ENCODE measurements at regions not wholly inside any gene's neighbourhood (a gene's known extent, or its start where the extent isn't known, plus 50 kb on each side); places are given as distances from the start of the nearest gene placed in this dataset.
"Not testable (repeated sequence)": the region's sequence is repeated elsewhere in the genome, so short reads cannot be mapped to it uniquely, and the experiment has no call there.

DNA sequence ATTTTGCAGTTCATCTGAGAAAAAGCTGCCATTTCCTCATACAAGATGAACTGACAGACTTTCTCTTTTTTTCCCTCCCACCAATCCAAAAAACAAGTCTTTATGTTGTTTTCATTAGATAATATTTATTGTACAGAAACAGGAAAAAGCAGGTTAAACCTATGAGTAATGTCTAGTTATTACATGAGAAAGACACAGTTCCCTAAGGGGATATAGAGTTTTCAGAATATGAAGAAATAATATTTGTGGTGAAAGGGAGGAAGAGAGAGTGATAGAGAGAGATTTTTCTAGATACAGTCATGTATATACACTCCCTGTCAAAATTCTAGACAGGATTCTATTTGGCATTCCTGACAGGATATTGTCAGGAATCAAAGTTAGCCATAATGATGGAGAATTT, 392.4 kb downstream of the BMP2 start:
- Histone ChIP-seq H3K9me3 (ENCODE audit: control insufficient read depth, insufficient read depth, low read length) (peaks cover 4% of the 10 kb centered on the region; the same call in 1 of the 2 replicates), H3K4me3 (ENCODE audit: low read depth, low read length) (no peak overlapping the region), H3K27me3 (ENCODE audit: control insufficient read depth, insufficient read depth, low read length) (no peaks in the 10 kb centered on the region), H3K27ac (ENCODE audit: low read depth, low read length) (no peak overlapping the region)
- CTCF ChIA-PET = no interaction called here
- TF ChIP-seq, protein P1, sequence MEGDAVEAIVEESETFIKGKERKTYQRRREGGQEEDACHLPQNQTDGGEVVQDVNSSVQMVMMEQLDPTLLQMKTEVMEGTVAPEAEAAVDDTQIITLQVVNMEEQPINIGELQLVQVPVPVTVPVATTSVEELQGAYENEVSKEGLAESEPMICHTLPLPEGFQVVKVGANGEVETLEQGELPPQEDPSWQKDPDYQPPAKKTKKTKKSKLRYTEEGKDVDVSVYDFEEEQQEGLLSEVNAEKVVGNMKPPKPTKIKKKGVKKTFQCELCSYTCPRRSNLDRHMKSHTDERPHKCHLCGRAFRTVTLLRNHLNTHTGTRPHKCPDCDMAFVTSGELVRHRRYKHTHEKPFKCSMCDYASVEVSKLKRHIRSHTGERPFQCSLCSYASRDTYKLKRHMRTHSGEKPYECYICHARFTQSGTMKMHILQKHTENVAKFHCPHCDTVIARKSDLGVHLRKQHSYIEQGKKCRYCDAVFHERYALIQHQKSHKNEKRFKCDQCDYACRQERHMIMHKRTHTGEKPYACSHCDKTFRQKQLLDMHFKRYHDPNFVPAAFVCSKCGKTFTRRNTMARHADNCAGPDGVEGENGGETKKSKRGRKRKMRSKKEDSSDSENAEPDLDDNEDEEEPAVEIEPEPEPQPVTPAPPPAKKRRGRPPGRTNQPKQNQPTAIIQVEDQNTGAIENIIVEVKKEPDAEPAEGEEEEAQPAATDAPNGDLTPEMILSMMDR (IDR thresholded peaks at IDR 0.05; ENCODE audit: low read depth, low read length) = no peak
- no peak for DNase-seq (ENCODE audit: low read depth, low spot score)
- POLR2A ChIA-PET = no interaction called here

DNA sequence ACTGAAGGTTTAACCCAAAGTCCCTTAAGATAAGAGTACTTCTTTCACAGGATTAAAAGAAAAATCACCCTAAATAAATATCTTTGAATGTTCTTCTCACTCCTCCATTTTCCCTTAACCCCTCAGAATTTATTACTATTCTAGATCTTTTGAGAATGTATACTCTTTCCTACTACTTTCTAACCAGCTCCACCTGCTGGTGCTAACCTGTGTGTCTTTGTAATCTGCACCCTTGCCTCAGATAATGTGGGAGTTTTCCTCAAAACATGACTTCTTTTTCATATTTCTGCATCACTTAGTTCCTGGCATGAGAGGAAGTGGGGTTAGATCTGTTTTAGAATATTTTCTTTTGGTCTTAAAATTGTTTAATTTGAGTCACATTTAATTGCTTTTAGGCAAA, 394.2 kb downstream of the BMP2 start:
- POLR2A ChIA-PET = no interaction called here
- Histone ChIP-seq H3K27me3 (ENCODE audit: control insufficient read depth, insufficient read depth, low read length) (no peaks in the 10 kb centered on the region), H3K27ac (ENCODE audit: low read depth, low read length) (no peak overlapping the region), H3K9me3 (ENCODE audit: control insufficient read depth, insufficient read depth, low read length) (peaks cover 6% of the 10 kb centered on the region), H3K4me3 (ENCODE audit: low read depth, low read length) (no peak overlapping the region)
- TF ChIP-seq, protein P1 (IDR thresholded peaks at IDR 0.05; ENCODE audit: low read depth, low read length) = no peak
- CTCF ChIA-PET = no interaction called here
- DNase-seq (ENCODE audit: low read depth, low spot score) = no peak

DNA sequence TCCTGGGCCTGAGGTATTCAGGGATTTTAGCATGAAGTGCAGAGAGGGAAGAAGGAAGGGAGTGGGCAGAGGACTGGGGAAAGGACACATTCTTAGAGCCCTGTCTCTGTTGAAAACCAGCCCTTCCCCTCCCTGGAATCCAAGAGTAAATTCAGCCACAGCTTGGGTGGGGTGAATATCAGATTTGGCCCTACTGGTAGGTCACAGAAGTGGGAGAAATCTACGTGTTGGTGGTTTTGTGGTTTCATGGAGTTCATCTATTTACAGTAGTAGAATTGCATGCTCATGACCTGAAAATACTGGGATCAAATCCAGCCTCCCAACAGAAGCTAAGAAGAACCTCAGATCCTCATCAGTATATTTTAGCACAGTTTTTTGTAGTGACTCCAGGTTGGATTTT, 404.4 kb downstream of the BMP2 start:
- H3K4me3 ChIP-seq (ENCODE audit: low read depth, low read length) = no peak overlapping the region
- no peak overlapping the region for H3K27ac ChIP-seq (ENCODE audit: low read depth, low read length)
- TF ChIP-seq, protein P1 (IDR thresholded peaks at IDR 0.05; ENCODE audit: low read depth, low read length) = no peak
- ChIA-PET POLR2A (no interaction called here), CTCF (no interaction called here)
- DNase-seq (ENCODE audit: low read depth, low spot score) = no peak
- no peaks in the 10 kb centered on the region for H3K27me3 ChIP-seq (ENCODE audit: control insufficient read depth, insufficient read depth, low read length)
- peaks cover 5% of the 10 kb centered on the region for H3K9me3 ChIP-seq (ENCODE audit: control insufficient read depth, insufficient read depth, low read length)

DNA sequence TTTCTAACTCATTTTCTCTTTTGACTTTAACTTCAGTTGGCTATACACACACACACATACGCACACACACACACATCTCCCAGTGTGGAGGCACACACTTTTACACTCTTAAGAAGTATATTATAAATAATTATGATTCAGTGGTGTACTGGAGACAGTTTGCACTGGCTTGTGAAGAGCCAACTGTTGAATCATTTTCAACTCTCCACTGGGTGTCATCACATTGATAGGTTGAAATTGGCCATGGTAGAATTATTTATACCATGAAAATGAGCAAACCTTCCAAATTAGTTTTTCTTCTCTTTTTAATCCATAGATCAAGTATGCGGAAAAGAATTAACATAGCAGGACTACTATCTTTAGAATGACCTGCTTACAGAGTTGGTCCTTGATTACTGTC, 407.1 kb downstream of the BMP2 start:
- H3K9me3 ChIP-seq (ENCODE audit: control insufficient read depth, insufficient read depth, low read length) = peaks cover 5% of the 10 kb centered on the region
- TF ChIP-seq, protein P1 (IDR thresholded peaks at IDR 0.05; ENCODE audit: low read depth, low read length) = no peak
- no peaks in the 10 kb centered on the region for H3K27me3 ChIP-seq (ENCODE audit: control insufficient read depth, insufficient read depth, low read length)
- ChIA-PET CTCF (no interaction called here), POLR2A (no interaction called here)
- no peak overlapping the region for H3K27ac ChIP-seq (ENCODE audit: low read depth, low read length)
- H3K4me3 ChIP-seq (ENCODE audit: low read depth, low read length) = no peak overlapping the region
- DNase-seq (ENCODE audit: low read depth, low spot score) = no peak

DNA sequence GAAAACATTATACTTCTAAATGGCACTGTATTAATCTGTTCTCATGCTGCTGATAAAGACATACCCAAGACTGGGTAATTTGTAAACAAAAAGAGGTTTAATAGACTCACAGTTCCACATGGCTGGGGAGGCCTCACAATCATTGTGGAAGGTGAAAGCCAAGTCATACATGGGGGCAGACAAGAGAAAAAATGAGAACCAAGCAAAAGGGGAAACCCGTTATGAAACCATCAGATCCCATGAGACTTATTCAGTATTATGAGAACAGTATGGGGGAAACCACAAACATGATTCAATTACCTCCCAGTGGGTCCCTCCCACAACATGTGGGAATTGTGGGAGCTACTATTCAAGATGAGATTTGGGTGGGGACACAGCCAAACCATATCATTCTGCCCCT, 408.3 kb downstream of the BMP2 start:
- CTCF ChIA-PET; H3K4me3 ChIP-seq (ENCODE audit: low read depth, low read length); DNase-seq (ENCODE audit: low read depth, low spot score); POLR2A ChIA-PET; H3K27ac ChIP-seq (ENCODE audit: low read depth, low read length); H3K9me3 ChIP-seq (ENCODE audit: control insufficient read depth, insufficient read depth, low read length); H3K27me3 ChIP-seq (ENCODE audit: control insufficient read depth, insufficient read depth, low read length): not testable (repeated sequence)

DNA sequence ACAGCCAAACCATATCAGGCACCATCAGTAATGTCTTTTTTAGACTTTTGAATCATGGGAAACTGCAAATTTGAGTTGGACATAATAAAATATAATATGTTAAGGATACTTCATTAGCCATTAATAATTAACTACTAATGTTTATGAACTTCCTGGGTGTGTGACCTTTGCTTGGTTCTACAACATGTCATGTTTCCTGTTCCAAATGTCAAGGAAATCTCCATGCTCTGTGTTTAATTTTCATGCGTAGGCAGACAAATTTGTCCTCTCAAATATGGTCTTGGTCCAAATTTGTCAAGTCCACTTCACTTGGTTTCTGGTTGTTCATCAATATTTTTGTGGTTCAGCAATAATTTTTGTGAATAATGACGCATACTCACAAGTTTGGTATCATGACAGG, 410.5 kb downstream of the BMP2 start:
- Histone ChIP-seq H3K27me3 (ENCODE audit: control insufficient read depth, insufficient read depth, low read length) (no peaks in the 10 kb centered on the region), H3K4me3 (ENCODE audit: low read depth, low read length) (no peak overlapping the region), H3K9me3 (ENCODE audit: control insufficient read depth, insufficient read depth, low read length) (peaks cover 5% of the 10 kb centered on the region), H3K27ac (ENCODE audit: low read depth, low read length) (no peak overlapping the region)
- DNase-seq (ENCODE audit: low read depth, low spot score) = no peak
- TF ChIP-seq, protein P1 (IDR thresholded peaks at IDR 0.05; ENCODE audit: low read depth, low read length) = no peak
- ChIA-PET POLR2A (no interaction called here), CTCF (no interaction called here)
